Panc1 (cell line): ENCODE measurements at regions not wholly inside any gene's neighbourhood (a gene's known extent, or its start where the extent isn't known, plus 50 kb on each side); places are given as distances from the start of the nearest gene placed in this dataset.

Experiments used
- ATAC-seq: fragments of 200-7000 bp; cut with Tn5 transposase; 2 replicates; pipeline ENCODE4 v1.9.1; 2020; ENCODE audit warnings: mild to moderate bottlenecking, moderate library complexity
- BruUV-seq: library from RNA; stranded (reverse); fragments of 400-500 nt; replicated peaks from 2 replicates; lab custom pipeline; 2021; lab: Mats Ljungman, UMichigan
- CTCF ChIA-PET: fragments of 300-600 bp; sonication (Branson Sonifier 250); formaldehyde crosslinking; loops from one replicate; lab custom pipeline; 2022; ENCODE audit warnings: antibody characterized with exemption; lab: Charles Lee
- POLR2A ChIA-PET: fragments of 300-600 bp; sonication (Branson Sonifier 250); formaldehyde crosslinking; loops from one replicate; lab custom pipeline; 2022; ENCODE audit warnings: antibody characterized with exemption; lab: Charles Lee
- DNase-seq: peaks from one replicate; pipeline ENCODE4 v3.0.0-alpha.2; 2010; ENCODE audit warnings: low read depth, low spot score
- H3K27ac ChIP-seq: 2 replicates; pipeline ENCODE4 v1.5.1; 2011; ENCODE audit warnings: mild to moderate bottlenecking, low read length, inconsistent platforms
- H3K27me3 ChIP-seq: fragments of 200-500 bp; sonication (Bioruptor generic); 2 replicates; pipeline ENCODE4 v1.6.0; 2014; ENCODE audit warnings: low read length, inconsistent platforms; ENCODE audit not compliant: control insufficient read depth, insufficient read depth
- H3K36me3 ChIP-seq: fragments of 200-500 bp; sonication (Bioruptor generic); 2 replicates; pipeline ENCODE4 v1.5.1; 2014; ENCODE audit warnings: inconsistent platforms, mild to moderate bottlenecking, low read length, moderate library complexity; ENCODE audit not compliant: control insufficient read depth, insufficient read depth
- H3K4me1 ChIP-seq: 2 replicates; pipeline ENCODE4 v1.5.1; 2011; ENCODE audit warnings: inconsistent platforms, mild to moderate bottlenecking, low read length, moderate library complexity; ENCODE audit not compliant: control insufficient read depth, insufficient read depth
- H3K4me3 ChIP-seq, 2 experiments: 2 replicates each; pipeline ENCODE4 v1.5.1; 2011 to 2012; ENCODE audit warnings: low read depth in 2 of 2, low read length in 2 of 2, mild to moderate bottlenecking in 2 of 2, inconsistent platforms in 1 of 2, moderate library complexity in 1 of 2
- H3K9me3 ChIP-seq: fragments of 200-500 bp; sonication (Bioruptor generic); 2 replicates; pipeline ENCODE4 v1.5.1; 2014; ENCODE audit warnings: low read depth, mild to moderate bottlenecking, inconsistent platforms, low read length, moderate library complexity; ENCODE audit not compliant: control insufficient read depth, insufficient read depth
- POLR2AphosphoS5 ChIP-seq: IDR thresholded peaks from 2 replicates; pipeline ENCODE4 v1.6.1; 2012; ENCODE audit warnings: mild to moderate bottlenecking, low read depth, low read length, moderate library complexity
- SIN3A ChIP-seq: IDR thresholded peaks from 2 replicates; pipeline ENCODE4 v1.6.1; 2012; ENCODE audit warnings: low read depth, mild to moderate bottlenecking, low read length, moderate library complexity, borderline replicate concordance; ENCODE audit not compliant: insufficient read depth
- TCF7L2 ChIP-seq: IDR thresholded peaks from 2 replicates; pipeline ENCODE4 v1.6.1; 2011; ENCODE audit warnings: mild to moderate bottlenecking, low read depth, low read length, inconsistent platforms
- in situ Hi-C: cut with HindIII; loops from 2 replicates; pipeline ENCODE4 v1.10.0; 2016; ENCODE audit warnings: low sequenced_read_pairs, low pct_unique_long_range_greater_than_20kb
- intact Hi-C: fragments of 100-400 bp; cut with micrococcal nuclease; formaldehyde crosslinking; loops from one replicate; pipeline ENCODE4 v1.10.0; 2022; ENCODE audit not compliant: unreplicated experiment
- TF ChIP-seq, protein P1 (sequence below), 2 experiments: IDR thresholded peaks; 2 replicates each; pipeline ENCODE4 v1.6.1; 2011 to 2012; ENCODE audit warnings: low read depth in 2 of 2, control low read depth in 1 of 2, low read length in 1 of 2, mild to moderate bottlenecking in 1 of 2, moderate library complexity in 1 of 2; ENCODE audit not compliant: insufficient read depth in 1 of 2
- TF ChIP-seq, protein P2 (sequence below): fragments of 450-650 bp; IDR thresholded peaks from 2 replicates; pipeline ENCODE4 v1.5.1; 2017; ENCODE audit warnings: mild to moderate bottlenecking

DNA sequence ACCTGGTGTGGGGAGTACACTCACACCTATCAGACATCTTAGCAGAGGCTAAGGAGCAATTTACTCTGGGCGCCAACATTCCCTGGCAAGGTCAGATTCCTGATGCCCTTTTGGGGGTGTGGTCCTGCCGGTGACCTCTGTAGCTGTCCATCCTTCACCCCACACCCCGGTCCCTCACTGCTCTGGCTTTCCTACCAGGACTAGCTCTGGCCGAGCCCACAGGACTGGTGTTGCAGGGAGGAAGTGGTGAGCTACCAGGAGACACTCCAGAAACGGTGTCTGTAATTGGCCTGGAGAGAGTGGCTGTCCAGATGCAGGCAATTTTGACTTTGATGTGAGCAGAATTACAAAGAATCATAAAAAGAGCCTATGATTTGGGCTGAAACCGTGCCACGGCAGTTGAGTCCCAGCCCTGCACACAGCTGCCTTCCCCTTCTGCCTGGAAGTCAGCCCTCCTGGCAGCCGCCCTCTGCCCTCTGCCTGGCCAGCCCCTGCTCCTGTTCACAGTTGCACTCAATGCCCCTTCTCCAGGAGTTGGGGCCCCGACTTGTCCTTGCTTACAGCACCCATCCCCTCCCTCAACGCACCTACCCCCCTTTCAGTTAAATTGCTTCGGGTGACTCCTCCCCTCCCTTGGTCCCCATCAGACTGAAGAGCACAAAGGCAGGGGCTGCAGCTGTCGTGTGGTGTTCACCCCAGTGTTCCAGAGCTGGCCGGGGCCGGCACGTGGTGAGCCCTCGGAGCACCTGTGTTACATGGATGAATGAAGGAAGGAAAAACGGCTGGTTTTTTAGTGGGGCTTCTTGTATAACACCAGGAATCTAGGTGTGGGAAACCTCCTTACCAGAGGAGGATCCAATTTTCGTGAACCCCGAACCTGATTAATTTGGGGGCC is 80.2 kb upstream of the TPM1 start:
- Histone ChIP-seq H3K27me3 (no peaks in the 10 kb centered on the region), H3K27ac (peak overlapping the region; percentile 0; the same call in 1 of the 2 replicates), H3K36me3 (no peaks in the 10 kb centered on the region), H3K4me3 (no peak overlapping the region), H3K4me1 (peaks cover 24% of the 10 kb centered on the region), H3K9me3 (no peaks in the 10 kb centered on the region)
- intact Hi-C loops (no loop called here), in situ Hi-C loops (no loop called here)
- ChIA-PET POLR2A (interaction anchor here (0.6 kb wide), 1 partner anchor 149 kb away, joined by 7 read pairs; no protein-coding TSS in a partner anchor), CTCF (no interaction called here)
- no peak for TF ChIP-seq SIN3A
- TF ChIP-seq, protein P1, sequence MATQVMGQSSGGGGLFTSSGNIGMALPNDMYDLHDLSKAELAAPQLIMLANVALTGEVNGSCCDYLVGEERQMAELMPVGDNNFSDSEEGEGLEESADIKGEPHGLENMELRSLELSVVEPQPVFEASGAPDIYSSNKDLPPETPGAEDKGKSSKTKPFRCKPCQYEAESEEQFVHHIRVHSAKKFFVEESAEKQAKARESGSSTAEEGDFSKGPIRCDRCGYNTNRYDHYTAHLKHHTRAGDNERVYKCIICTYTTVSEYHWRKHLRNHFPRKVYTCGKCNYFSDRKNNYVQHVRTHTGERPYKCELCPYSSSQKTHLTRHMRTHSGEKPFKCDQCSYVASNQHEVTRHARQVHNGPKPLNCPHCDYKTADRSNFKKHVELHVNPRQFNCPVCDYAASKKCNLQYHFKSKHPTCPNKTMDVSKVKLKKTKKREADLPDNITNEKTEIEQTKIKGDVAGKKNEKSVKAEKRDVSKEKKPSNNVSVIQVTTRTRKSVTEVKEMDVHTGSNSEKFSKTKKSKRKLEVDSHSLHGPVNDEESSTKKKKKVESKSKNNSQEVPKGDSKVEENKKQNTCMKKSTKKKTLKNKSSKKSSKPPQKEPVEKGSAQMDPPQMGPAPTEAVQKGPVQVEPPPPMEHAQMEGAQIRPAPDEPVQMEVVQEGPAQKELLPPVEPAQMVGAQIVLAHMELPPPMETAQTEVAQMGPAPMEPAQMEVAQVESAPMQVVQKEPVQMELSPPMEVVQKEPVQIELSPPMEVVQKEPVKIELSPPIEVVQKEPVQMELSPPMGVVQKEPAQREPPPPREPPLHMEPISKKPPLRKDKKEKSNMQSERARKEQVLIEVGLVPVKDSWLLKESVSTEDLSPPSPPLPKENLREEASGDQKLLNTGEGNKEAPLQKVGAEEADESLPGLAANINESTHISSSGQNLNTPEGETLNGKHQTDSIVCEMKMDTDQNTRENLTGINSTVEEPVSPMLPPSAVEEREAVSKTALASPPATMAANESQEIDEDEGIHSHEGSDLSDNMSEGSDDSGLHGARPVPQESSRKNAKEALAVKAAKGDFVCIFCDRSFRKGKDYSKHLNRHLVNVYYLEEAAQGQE (IDR thresholded peaks at IDR 0.05; ENCODE audit: insufficient read depth in 1 of 2, low read depth in 2 of 2, low read length in 1 of 2), result no peak
- TF ChIP-seq TCF7L2, result no peak
- no peak for TF ChIP-seq POLR2AphosphoS5
- TF ChIP-seq, protein P2, sequence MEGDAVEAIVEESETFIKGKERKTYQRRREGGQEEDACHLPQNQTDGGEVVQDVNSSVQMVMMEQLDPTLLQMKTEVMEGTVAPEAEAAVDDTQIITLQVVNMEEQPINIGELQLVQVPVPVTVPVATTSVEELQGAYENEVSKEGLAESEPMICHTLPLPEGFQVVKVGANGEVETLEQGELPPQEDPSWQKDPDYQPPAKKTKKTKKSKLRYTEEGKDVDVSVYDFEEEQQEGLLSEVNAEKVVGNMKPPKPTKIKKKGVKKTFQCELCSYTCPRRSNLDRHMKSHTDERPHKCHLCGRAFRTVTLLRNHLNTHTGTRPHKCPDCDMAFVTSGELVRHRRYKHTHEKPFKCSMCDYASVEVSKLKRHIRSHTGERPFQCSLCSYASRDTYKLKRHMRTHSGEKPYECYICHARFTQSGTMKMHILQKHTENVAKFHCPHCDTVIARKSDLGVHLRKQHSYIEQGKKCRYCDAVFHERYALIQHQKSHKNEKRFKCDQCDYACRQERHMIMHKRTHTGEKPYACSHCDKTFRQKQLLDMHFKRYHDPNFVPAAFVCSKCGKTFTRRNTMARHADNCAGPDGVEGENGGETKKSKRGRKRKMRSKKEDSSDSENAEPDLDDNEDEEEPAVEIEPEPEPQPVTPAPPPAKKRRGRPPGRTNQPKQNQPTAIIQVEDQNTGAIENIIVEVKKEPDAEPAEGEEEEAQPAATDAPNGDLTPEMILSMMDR, result no peak
- ATAC-seq (no peak), DNase-seq (no peak)
- BruUV-seq, result no TSS peak

DNA sequence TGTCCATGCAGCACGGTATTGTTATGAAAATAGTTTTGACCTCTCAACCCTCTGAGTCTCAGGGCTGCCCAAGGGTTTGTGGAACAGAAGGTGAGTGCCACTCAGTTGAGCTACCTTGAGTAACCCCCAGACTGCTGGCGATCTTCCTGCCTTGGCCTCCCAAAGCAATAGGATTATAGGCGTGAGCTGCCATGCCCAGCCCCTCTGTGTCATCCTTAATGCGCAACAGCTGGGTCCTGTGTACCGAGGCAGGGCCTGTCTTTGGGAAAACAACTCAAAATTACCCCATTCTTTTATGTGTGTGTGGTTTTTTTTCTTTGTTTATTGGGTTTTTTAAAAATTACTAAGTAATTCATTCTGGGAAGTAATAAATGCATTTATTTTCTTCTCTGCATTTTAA is 78.3 kb upstream of the TPM1 start:
- peaks cover 5% of the 10 kb centered on the region; the same call in 1 of the 2 replicates for H3K4me1 ChIP-seq
- no peak for ATAC-seq
- POLR2A ChIA-PET, result interaction anchor here (0.6 kb wide), 1 partner anchor 68 kb away, joined by 3 read pairs; no protein-coding TSS in a partner anchor
- intact Hi-C loops (no loop called here), in situ Hi-C loops (no loop called here)
- CTCF ChIA-PET, result no interaction called here
- H3K27me3 ChIP-seq, result no peaks in the 10 kb centered on the region
- no peaks in the 10 kb centered on the region for H3K9me3 ChIP-seq
- no peak for TF ChIP-seq POLR2AphosphoS5
- no peak for TF ChIP-seq SIN3A
- TF ChIP-seq, protein P2, result no peak
- TF ChIP-seq, protein P1 (IDR thresholded peaks at IDR 0.05; ENCODE audit: insufficient read depth in 1 of 2, low read depth in 2 of 2, low read length in 1 of 2), result no peak
- no peak for TF ChIP-seq TCF7L2
- H3K36me3 ChIP-seq, result no peaks in the 10 kb centered on the region
- no peak overlapping the region for H3K4me3 ChIP-seq
- DNase-seq, result no peak
- no TSS peak for BruUV-seq
- H3K27ac ChIP-seq, result no peak overlapping the region
